Liver (tissue), 8 donors: ENCODE measurements at regions not wholly inside any gene's neighbourhood (a gene's known extent, or its start where the extent isn't known, plus 50 kb on each side); places are given as distances from the start of the nearest gene placed in this dataset.

Experiments used
- DNase-seq: peaks from one replicate; pipeline ENCODE4 v3.0.0-alpha.2; 2017; ENCODE audit warnings: low spot score
- H3K27ac ChIP-seq, 2 donors: one replicate each; pipeline ENCODE4 v1.7.0; 2013; ENCODE audit warnings: inconsistent platforms in 2 of 2, low read length in 2 of 2, control low read depth in 1 of 2, low read depth in 1 of 2, mild to moderate bottlenecking in 1 of 2
- H3K27me3 ChIP-seq, 4 donors: one replicate each; pipeline versions ENCODE4 v1.6.1 to v1.7.0; 2013; ENCODE audit warnings: low read length in 3 of 4, inconsistent platforms in 1 of 4, mild to moderate bottlenecking in 1 of 4, moderate library complexity in 1 of 4; ENCODE audit not compliant: control insufficient read depth in 4 of 4, insufficient read depth in 4 of 4
- H3K36me3 ChIP-seq, 4 donors: one replicate each; pipeline versions ENCODE4 v1.6.1 to v1.7.0; 2013; ENCODE audit warnings: low read length in 3 of 4, mild to moderate bottlenecking in 3 of 4, low read depth in 1 of 4, moderate library complexity in 1 of 4; ENCODE audit not compliant: control insufficient read depth in 4 of 4, insufficient read depth in 3 of 4
- H3K4me1 ChIP-seq, 4 donors: one replicate each; pipeline versions ENCODE4 v1.6.1 to v1.7.0; 2013; ENCODE audit warnings: low read length in 3 of 4, mild to moderate bottlenecking in 3 of 4, moderate library complexity in 1 of 4; ENCODE audit not compliant: control insufficient read depth in 4 of 4, insufficient read depth in 4 of 4
- H3K4me3 ChIP-seq, 3 donors: one replicate each; pipeline versions ENCODE4 v1.6.1 to v1.7.0; 2013; ENCODE audit warnings: low read length in 3 of 3, control low read depth in 1 of 3, low read depth in 1 of 3, mild to moderate bottlenecking in 1 of 3
- H3K9ac ChIP-seq, 2 donors: one replicate each; pipeline ENCODE4 v1.7.0; 2013; ENCODE audit warnings: low read length in 2 of 2, mild to moderate bottlenecking in 2 of 2, moderate library complexity in 2 of 2, control low read depth in 1 of 2, low read depth in 1 of 2
- H3K9me3 ChIP-seq, 4 donors: one replicate each; pipeline versions ENCODE4 v1.6.1 to v1.7.0; 2013; ENCODE audit warnings: low read length in 3 of 4; ENCODE audit not compliant: control insufficient read depth in 4 of 4
- ATF3 ChIP-seq: IDR thresholded peaks from 2 replicates; pipeline ENCODE4 v1.6.1; 2016; ENCODE audit warnings: antibody characterized with exemption
- CTCF ChIP-seq: fragments of 150-350 bp; IDR thresholded peaks from 2 replicates; pipeline ENCODE4 v1.5.1; 2017; ENCODE audit warnings: improper control_type of control experiment, low read depth, low read length; ENCODE audit not compliant: missing input control
- EGR1 ChIP-seq, 2 donors: IDR thresholded peaks; 2 replicates each; pipeline ENCODE4 v1.6.1; 2016 to 2018; ENCODE audit warnings: antibody characterized with exemption in 2 of 2, low read depth in 2 of 2
- FOXA1 ChIP-seq: IDR thresholded peaks from 2 replicates; pipeline ENCODE4 v1.6.1; 2016; ENCODE audit warnings: antibody characterized with exemption
- FOXA2 ChIP-seq: IDR thresholded peaks from 2 replicates; pipeline ENCODE4 v1.6.1; 2016; ENCODE audit warnings: antibody characterized with exemption
- GABPA ChIP-seq, 2 donors: IDR thresholded peaks in 1 of 2; conservative IDR thresholded peaks in 1 of 2; 2 replicates each; pipeline ENCODE4 v1.6.1; 2016; ENCODE audit warnings: antibody characterized with exemption in 2 of 2, mild to moderate bottlenecking in 1 of 2, moderate library complexity in 1 of 2
- HNF4A ChIP-seq, 2 donors: conservative IDR thresholded peaks; 2 replicates each; pipeline ENCODE4 v1.6.1; 2016; ENCODE audit warnings: antibody characterized with exemption in 2 of 2, mild to moderate bottlenecking in 2 of 2
- HNF4G ChIP-seq: IDR thresholded peaks from 2 replicates; pipeline ENCODE4 v1.6.1; 2016; ENCODE audit warnings: antibody characterized with exemption
- JUND ChIP-seq, 2 donors: IDR thresholded peaks; 2 replicates each; pipeline ENCODE4 v1.6.1; 2016; ENCODE audit warnings: antibody characterized with exemption in 2 of 2
- MAX ChIP-seq: IDR thresholded peaks from 2 replicates; pipeline ENCODE4 v1.6.1; 2016; ENCODE audit warnings: antibody characterized with exemption
- NR2F2 ChIP-seq: IDR thresholded peaks from 2 replicates; pipeline ENCODE4 v1.6.1; 2016; ENCODE audit warnings: antibody characterized with exemption
- RAD21 ChIP-seq, 2 donors: IDR thresholded peaks; 2 replicates each; pipeline ENCODE4 v1.6.1; 2016; ENCODE audit warnings: antibody characterized with exemption in 2 of 2, mild to moderate bottlenecking in 2 of 2
- REST ChIP-seq: IDR thresholded peaks from 2 replicates; pipeline ENCODE4 v1.6.1; 2016; ENCODE audit warnings: antibody characterized with exemption, mild to moderate bottlenecking
- RXRA ChIP-seq, 2 donors: IDR thresholded peaks; 2 replicates each; pipeline ENCODE4 v1.6.1; 2017 to 2018; ENCODE audit warnings: antibody characterized with exemption in 2 of 2, mild to moderate bottlenecking in 1 of 2
- SP1 ChIP-seq: IDR thresholded peaks from 2 replicates; pipeline ENCODE4 v1.6.1; 2018; ENCODE audit warnings: antibody characterized with exemption, mild to moderate bottlenecking
- TAF1 ChIP-seq: conservative IDR thresholded peaks from 2 replicates; pipeline ENCODE4 v1.6.1; 2016; ENCODE audit warnings: antibody characterized with exemption, mild to moderate bottlenecking
- YY1 ChIP-seq: IDR thresholded peaks from 2 replicates; pipeline ENCODE4 v1.6.1; 2016; ENCODE audit warnings: antibody characterized with exemption, mild to moderate bottlenecking
- ZBTB33 ChIP-seq: IDR thresholded peaks from 2 replicates; pipeline ENCODE4 v1.6.1; 2016; ENCODE audit warnings: antibody characterized with exemption
- WGBS: extraction: QIAGEN DNeasy Blood & Tissue Kit; methylation state at CpG from one replicate; pipeline ENCODE4 v1.1.7; 2013; 5-methylcytosine and 5-hydroxymethylcytosine counted together
- donor health status: healthy.
- donor health status: healthy.
- donor health status: healthy.
- donor health status: healthy.
- donor health status: healthy.

GRCh38 chr22:48707763-48708557 is 1119.7 kb downstream of the BRD1 start:
- Histone ChIP-seq H3K27ac (no peak overlapping the region), H3K4me3 (no peak overlapping the region), H3K9me3 (no peaks in the 10 kb centered on the region), H3K36me3 (no peaks in the 10 kb centered on the region), H3K9ac (no peak overlapping the region), H3K4me1 (no peaks in the 10 kb centered on the region), H3K27me3 (no peaks in the 10 kb centered on the region)
- DNase-seq: no peak
- TF ChIP-seq EGR1 (IDR thresholded peaks at IDR 0.05; ENCODE audit: low read depth in 2 of 2) (no peak), HNF4G (no peak)
- WGBS: 87% methylated on average over 35 of the region's 35 CpGs

GRCh38 chr22:48706934-48707762 is 1120.5 kb downstream of the BRD1 start:
- Histone ChIP-seq H3K27ac (no peak overlapping the region), H3K9ac (no peak overlapping the region), H3K4me1 (no peaks in the 10 kb centered on the region), H3K36me3 (no peaks in the 10 kb centered on the region), H3K4me3 (no peak overlapping the region), H3K27me3 (no peaks in the 10 kb centered on the region), H3K9me3 (no peaks in the 10 kb centered on the region)
- 81% methylated on average over 15 of the region's 15 CpGs for WGBS
- DNase-seq: no peak
- TF ChIP-seq FOXA2 (no peak), CTCF (no peak), FOXA1 (no peak), SP1 (no peak), RXRA (IDR thresholded peaks at IDR 0.05) (no peak), TAF1 (no peak), EGR1 (IDR thresholded peaks at IDR 0.05; ENCODE audit: low read depth in 2 of 2) (no peak), GABPA (IDR thresholded peaks at IDR 0.05 in 1 of 2, conservative IDR thresholded peaks at IDR 0.05 in 1 of 2) (no peak), HNF4A (conservative IDR thresholded peaks at IDR 0.05) (no peak), YY1 (no peak), NR2F2 (no peak), HNF4G (no peak), REST (no peak), ZBTB33 (no peak), JUND (IDR thresholded peaks at IDR 0.05) (no peak), RAD21 (IDR thresholded peaks at IDR 0.05) (no peak), MAX (no peak), ATF3 (no peak)
